WTC11 (cell line): ENCODE measurements at regions not wholly inside any gene's neighbourhood (a gene's known extent, or its start where the extent isn't known, plus 50 kb on each side); places are given as distances from the start of the nearest gene placed in this dataset.

Experiments
- ATAC-seq: fragments of 200-7000 bp; cut with Tn5 transposase; 2 replicates; pipeline ENCODE4 v1.10.0; 2021; ENCODE audit warnings: mild to moderate bottlenecking, moderate library complexity
- CTCF ChIA-PET: fragments of 300-600 bp; sonication (Branson Sonifier 250); formaldehyde crosslinking; loops from one replicate; lab custom pipeline; 2021; ENCODE audit warnings: antibody characterized with exemption; lab: Charles Lee
- POLR2A ChIA-PET: fragments of 350-600 bp; sonication (Branson Sonifier 250); formaldehyde crosslinking; loops from one replicate; lab custom pipeline; 2021; ENCODE audit warnings: antibody characterized with exemption; lab: Charles Lee
- DNase-seq: peaks from one replicate; pipeline ENCODE4 v3.0.0; 2021; ENCODE audit warnings: low spot score
- H3K27ac Mint-ChIP-seq: 2 replicates; pipeline ENCODE4 v1.8.0; 2021; ENCODE audit warnings: mixed read lengths
- H3K27me3 Mint-ChIP-seq: 2 replicates; pipeline ENCODE4 v1.8.0; 2021; ENCODE audit warnings: low read depth, mild to moderate bottlenecking, moderate library complexity, mixed read lengths
- H3K36me3 Mint-ChIP-seq: 2 replicates; pipeline ENCODE4 v1.8.0; 2021; ENCODE audit warnings: mixed read lengths
- H3K4me1 Mint-ChIP-seq: 2 replicates; pipeline ENCODE4 v1.8.0; 2022; ENCODE audit warnings: mixed read lengths
- H3K4me3 Mint-ChIP-seq: 2 replicates; pipeline ENCODE4 v1.8.0; 2021; ENCODE audit warnings: mild to moderate bottlenecking, moderate library complexity, mixed read lengths
- H3K9me3 Mint-ChIP-seq: 2 replicates; pipeline ENCODE4 v1.8.0; 2021; ENCODE audit warnings: mixed read lengths
- CDX4 ChIP-seq: fragments of 250-450 bp; sonication (Bioruptor Pico); IDR thresholded peaks from 2 replicates; pipeline ENCODE4 v1.9.0; 2021; ENCODE audit warnings: moderate library complexity, mild to moderate bottlenecking, inconsistent platforms, borderline replicate concordance
- E2F1 ChIP-seq: sonication (generic); formaldehyde crosslinking; IDR thresholded peaks from 2 replicates; pipeline ENCODE4 v1.8.0; 2022; ENCODE audit warnings: mild to moderate bottlenecking, missing genetic modification reagents
- E2F4 ChIP-seq: sonication (generic); formaldehyde crosslinking; IDR thresholded peaks from 2 replicates; pipeline ENCODE4 v1.8.1; 2022; ENCODE audit warnings: low read depth, mild to moderate bottlenecking, moderate library complexity, missing genetic modification reagents, borderline replicate concordance
- EMX1 ChIP-seq: fragments of 250-450 bp; sonication (Bioruptor Pico); IDR thresholded peaks from 2 replicates; pipeline ENCODE4 v1.8.0; 2021; ENCODE audit warnings: mild to moderate bottlenecking
- ETV6 ChIP-seq: sonication (generic); formaldehyde crosslinking; IDR thresholded peaks from 2 replicates; pipeline ENCODE4 v1.8.1; 2022; ENCODE audit warnings: mild to moderate bottlenecking, missing genetic modification reagents
- JUN ChIP-seq: sonication (generic); formaldehyde crosslinking; IDR thresholded peaks from 2 replicates; pipeline ENCODE4 v1.8.0; 2023; ENCODE audit warnings: mild to moderate bottlenecking, missing genetic modification reagents
- MYBL2 ChIP-seq: sonication (generic); formaldehyde crosslinking; IDR thresholded peaks from 2 replicates; pipeline ENCODE4 v1.8.1; 2023; ENCODE audit warnings: mild to moderate bottlenecking, moderate library complexity, missing genetic modification reagents
- NR1H2 ChIP-seq: sonication (generic); formaldehyde crosslinking; IDR thresholded peaks from 2 replicates; pipeline ENCODE4 v1.9.0; 2021; ENCODE audit warnings: mild to moderate bottlenecking, moderate library complexity, missing genetic modification reagents
- NR3C1 ChIP-seq: sonication (generic); formaldehyde crosslinking; conservative IDR thresholded peaks from 2 replicates; pipeline ENCODE4 v1.8.1; 2023; ENCODE audit warnings: low read depth, mild to moderate bottlenecking, missing genetic modification reagents
- PRRX2 ChIP-seq: fragments of 250-450 bp; sonication (Bioruptor Pico); IDR thresholded peaks from 2 replicates; pipeline ENCODE4 v1.8.0; 2021; ENCODE audit warnings: mild to moderate bottlenecking
- SP1 ChIP-seq: sonication (generic); formaldehyde crosslinking; conservative IDR thresholded peaks from 2 replicates; pipeline ENCODE4 v1.8.1; 2022; ENCODE audit warnings: missing genetic modification reagents
- TCF7 ChIP-seq: sonication (generic); formaldehyde crosslinking; IDR thresholded peaks from 2 replicates; pipeline ENCODE4 v1.8.0; 2022; ENCODE audit warnings: mild to moderate bottlenecking, low read depth, missing genetic modification reagents, moderate library complexity
- TEAD4 ChIP-seq: sonication (generic); formaldehyde crosslinking; IDR thresholded peaks from 2 replicates; pipeline ENCODE4 v1.8.0; 2022; ENCODE audit warnings: mild to moderate bottlenecking, missing genetic modification reagents
- USF2 ChIP-seq: sonication (generic); formaldehyde crosslinking; IDR thresholded peaks from 2 replicates; pipeline ENCODE4 v1.8.1; 2023; ENCODE audit warnings: mild to moderate bottlenecking, missing genetic modification reagents, moderate library complexity
- ZNF121 ChIP-seq: sonication (generic); formaldehyde crosslinking; IDR thresholded peaks from 2 replicates; pipeline ENCODE4 v1.8.0; 2023; ENCODE audit warnings: missing genetic modification reagents
- ZNF671 ChIP-seq: fragments of 250-450 bp; sonication (Bioruptor Pico); IDR thresholded peaks from 2 replicates; pipeline ENCODE4 v1.8.0; 2021; ENCODE audit warnings: mild to moderate bottlenecking
- TF ChIP-seq, protein P1 (sequence below): sonication (generic); formaldehyde crosslinking; IDR thresholded peaks from 2 replicates; pipeline ENCODE4 v1.8.1; 2022; ENCODE audit warnings: low read depth, missing genetic modification reagents, borderline replicate concordance
- TF ChIP-seq, protein P2 (sequence below): sonication (generic); formaldehyde crosslinking; IDR thresholded peaks from 2 replicates; pipeline ENCODE4 v1.8.1; 2022; ENCODE audit warnings: missing genetic modification reagents, borderline replicate concordance
- TF ChIP-seq, protein P3 (sequence below): sonication (generic); formaldehyde crosslinking; conservative IDR thresholded peaks from 2 replicates; pipeline ENCODE4 v1.8.1; 2022; ENCODE audit warnings: mild to moderate bottlenecking, missing genetic modification reagents
- TF ChIP-seq, protein P4 (sequence below): sonication (generic); formaldehyde crosslinking; IDR thresholded peaks from 2 replicates; pipeline ENCODE4 v1.8.0; 2023; ENCODE audit warnings: missing genetic modification reagents

DNA sequence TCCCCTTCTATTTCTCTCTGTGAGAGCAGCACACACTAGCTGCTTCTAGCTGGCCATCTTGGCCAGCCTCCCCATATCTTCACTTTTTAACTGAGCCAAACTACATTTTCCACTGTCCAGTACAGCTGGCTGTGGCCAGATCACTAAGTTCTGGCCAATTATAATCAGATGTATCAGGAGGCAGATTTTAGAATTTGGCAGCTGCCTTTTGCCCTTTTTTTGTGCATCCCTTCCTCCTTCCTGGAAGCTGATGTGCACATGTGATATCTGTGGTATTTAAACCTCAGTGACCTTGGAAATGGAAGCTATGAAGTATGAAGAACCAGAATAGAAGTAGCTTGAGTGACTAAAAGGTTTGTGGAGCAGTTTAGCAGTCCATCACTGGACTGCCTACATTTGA, 49.8 kb upstream of the ANO6 start:
- TF ChIP-seq, protein P1, sequence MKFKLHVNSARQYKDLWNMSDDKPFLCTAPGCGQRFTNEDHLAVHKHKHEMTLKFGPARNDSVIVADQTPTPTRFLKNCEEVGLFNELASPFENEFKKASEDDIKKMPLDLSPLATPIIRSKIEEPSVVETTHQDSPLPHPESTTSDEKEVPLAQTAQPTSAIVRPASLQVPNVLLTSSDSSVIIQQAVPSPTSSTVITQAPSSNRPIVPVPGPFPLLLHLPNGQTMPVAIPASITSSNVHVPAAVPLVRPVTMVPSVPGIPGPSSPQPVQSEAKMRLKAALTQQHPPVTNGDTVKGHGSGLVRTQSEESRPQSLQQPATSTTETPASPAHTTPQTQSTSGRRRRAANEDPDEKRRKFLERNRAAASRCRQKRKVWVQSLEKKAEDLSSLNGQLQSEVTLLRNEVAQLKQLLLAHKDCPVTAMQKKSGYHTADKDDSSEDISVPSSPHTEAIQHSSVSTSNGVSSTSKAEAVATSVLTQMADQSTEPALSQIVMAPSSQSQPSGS (CRISPR knock-in tag): no peak
- TF ChIP-seq ZNF121 (CRISPR knock-in tag): no peak
- no peak for TF ChIP-seq NR3C1 (CRISPR knock-in tag)
- no peak for TF ChIP-seq USF2 (CRISPR knock-in tag)
- TF ChIP-seq TEAD4 (CRISPR knock-in tag): no peak
- TF ChIP-seq, protein P2, sequence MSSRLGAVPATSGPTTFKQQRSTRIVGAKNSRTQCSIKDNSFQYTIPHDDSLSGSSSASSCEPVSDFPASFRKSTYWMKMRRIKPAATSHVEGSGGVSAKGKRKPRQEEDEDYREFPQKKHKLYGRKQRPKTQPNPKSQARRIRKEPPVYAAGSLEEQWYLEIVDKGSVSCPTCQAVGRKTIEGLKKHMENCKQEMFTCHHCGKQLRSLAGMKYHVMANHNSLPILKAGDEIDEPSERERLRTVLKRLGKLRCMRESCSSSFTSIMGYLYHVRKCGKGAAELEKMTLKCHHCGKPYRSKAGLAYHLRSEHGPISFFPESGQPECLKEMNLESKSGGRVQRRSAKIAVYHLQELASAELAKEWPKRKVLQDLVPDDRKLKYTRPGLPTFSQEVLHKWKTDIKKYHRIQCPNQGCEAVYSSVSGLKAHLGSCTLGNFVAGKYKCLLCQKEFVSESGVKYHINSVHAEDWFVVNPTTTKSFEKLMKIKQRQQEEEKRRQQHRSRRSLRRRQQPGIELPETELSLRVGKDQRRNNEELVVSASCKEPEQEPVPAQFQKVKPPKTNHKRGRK (CRISPR knock-in tag): no peak
- TF ChIP-seq, protein P3, sequence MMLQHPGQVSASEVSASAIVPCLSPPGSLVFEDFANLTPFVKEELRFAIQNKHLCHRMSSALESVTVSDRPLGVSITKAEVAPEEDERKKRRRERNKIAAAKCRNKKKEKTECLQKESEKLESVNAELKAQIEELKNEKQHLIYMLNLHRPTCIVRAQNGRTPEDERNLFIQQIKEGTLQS: no peak
- no peak for TF ChIP-seq E2F1
- TF ChIP-seq E2F4: no peak
- TF ChIP-seq ETV6 (CRISPR knock-in tag): no peak
- TF ChIP-seq PRRX2 (CRISPR knock-in tag): no peak
- no peak for TF ChIP-seq ZNF671
- TF ChIP-seq MYBL2 (CRISPR knock-in tag): no peak
- TF ChIP-seq CDX4 (CRISPR knock-in tag): no peak
- no peak for TF ChIP-seq NR1H2 (CRISPR knock-in tag)
- TF ChIP-seq JUN (CRISPR knock-in tag): no peak
- TF ChIP-seq, protein P4, sequence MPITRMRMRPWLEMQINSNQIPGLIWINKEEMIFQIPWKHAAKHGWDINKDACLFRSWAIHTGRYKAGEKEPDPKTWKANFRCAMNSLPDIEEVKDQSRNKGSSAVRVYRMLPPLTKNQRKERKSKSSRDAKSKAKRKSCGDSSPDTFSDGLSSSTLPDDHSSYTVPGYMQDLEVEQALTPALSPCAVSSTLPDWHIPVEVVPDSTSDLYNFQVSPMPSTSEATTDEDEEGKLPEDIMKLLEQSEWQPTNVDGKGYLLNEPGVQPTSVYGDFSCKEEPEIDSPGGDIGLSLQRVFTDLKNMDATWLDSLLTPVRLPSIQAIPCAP (CRISPR knock-in tag): no peak
- TF ChIP-seq TCF7 (CRISPR knock-in tag): no peak
- no peak for TF ChIP-seq SP1 (CRISPR knock-in tag)
- no peak for TF ChIP-seq EMX1 (CRISPR knock-in tag)
- Mint-ChIP-seq H3K4me1 (no peaks in the 10 kb centered on the region), H3K27ac (no peak overlapping the region), H3K4me3 (no peak overlapping the region), H3K27me3 (peaks cover 2% of the 10 kb centered on the region), H3K9me3 (peaks cover 17% of the 10 kb centered on the region), H3K36me3 (peaks cover 2% of the 10 kb centered on the region; the same call in 1 of the 2 replicates)
- DNase-seq: no peak
- CTCF ChIA-PET: interaction anchor here (1.2 kb wide), 1 partner anchor 222 kb away, joined by 6 read pairs; no protein-coding TSS in a partner anchor
- POLR2A ChIA-PET: no interaction called here
- no peak for ATAC-seq
